Stimulated activated effector memory CD8-positive, alpha-beta T cell treated with anti-CD3 and anti-CD28 coated beads, Interleukin-12 subunit alpha, Interleukin-12 subunit beta, amount 100 ng/mL, for 72 hours (primary cell): ENCODE measurements at regions not wholly inside any gene's neighbourhood (a gene's known extent, or its start where the extent isn't known, plus 50 kb on each side); places are given as distances from the start of the nearest gene placed in this dataset.
"Not testable (repeated sequence)": the region's sequence is repeated elsewhere in the genome, so short reads cannot be mapped to it uniquely, and the experiment has no call there.

Experiments used
- ATAC-seq: fragments of 150-1000 bp; cut with Tn5 transposase; 2 replicates; pipeline ENCODE4 v1.10.0; 2021
- DNase-seq, 2 donors: peaks; one replicate each; pipeline ENCODE4 v3.0.0; 2021 to 2022; ENCODE audit warnings: low spot score in 2 of 2
- H3K27ac Mint-ChIP-seq: one replicate; pipeline ENCODE4 v1.8.0; 2022; ENCODE audit warnings: mild to moderate bottlenecking, mixed read lengths
- H3K36me3 Mint-ChIP-seq: one replicate; pipeline ENCODE4 v1.8.0; 2022; ENCODE audit warnings: mild to moderate bottlenecking, mixed read lengths
- H3K4me1 Mint-ChIP-seq: one replicate; pipeline ENCODE4 v1.8.0; 2022; ENCODE audit warnings: mixed read lengths
- H3K4me3 Mint-ChIP-seq: one replicate; pipeline ENCODE4 v1.8.0; 2022; ENCODE audit warnings: mild to moderate bottlenecking, mixed read lengths
- H3K9me3 Mint-ChIP-seq: one replicate; pipeline ENCODE4 v1.8.0; 2022; ENCODE audit warnings: mixed read lengths

- no peak overlapping the region for H3K4me3 Mint-ChIP-seq
- no peak for ATAC-seq
- no peak for DNase-seq
- no peaks in the 10 kb centered on the region for H3K36me3 Mint-ChIP-seq
- H3K9me3 Mint-ChIP-seq, result peaks cover 4% of the 10 kb centered on the region
- H3K27ac Mint-ChIP-seq, result no peak overlapping the region
- H3K4me1 Mint-ChIP-seq, result no peaks in the 10 kb centered on the region
These were observed 212.1 kb upstream of the ZNF521 start for GRCh38 chr18:25563816-25564683.

GRCh38 chr18:25563346-25563745, 211.4 kb upstream of the ZNF521 start:
- H3K27ac Mint-ChIP-seq, result no peak overlapping the region
- DNase-seq (no peak), ATAC-seq (no peak)
- H3K9me3 Mint-ChIP-seq, result peaks cover 4% of the 10 kb centered on the region
- no peaks in the 10 kb centered on the region for H3K36me3 Mint-ChIP-seq
- no peaks in the 10 kb centered on the region for H3K4me1 Mint-ChIP-seq
- H3K4me3 Mint-ChIP-seq, result no peak overlapping the region

- Mint-ChIP-seq H3K4me1 (no peaks in the 10 kb centered on the region), H3K9me3 (peaks cover 4% of the 10 kb centered on the region), H3K27ac (no peak overlapping the region), H3K4me3 (no peak overlapping the region), H3K36me3 (no peaks in the 10 kb centered on the region)
- ATAC-seq (no peak), DNase-seq (no peak)
These were observed 210.0 kb upstream of the ZNF521 start for GRCh38 chr18:25561918-25562317.

- Mint-ChIP-seq H3K4me3 (no peak overlapping the region), H3K27ac (no peak overlapping the region), H3K9me3 (peaks cover 2% of the 10 kb centered on the region), H3K4me1 (no peaks in the 10 kb centered on the region), H3K36me3 (no peaks in the 10 kb centered on the region)
- ATAC-seq (no peak), DNase-seq (no peak)
These were observed 208.4 kb upstream of the ZNF521 start for GRCh38 chr18:25560369-25560768.

- H3K4me3 Mint-ChIP-seq, result no peak overlapping the region
- DNase-seq, result no peak
- no peak for ATAC-seq
- H3K36me3 Mint-ChIP-seq, result no peaks in the 10 kb centered on the region
- H3K9me3 Mint-ChIP-seq, result peaks cover under 1% of the 10 kb centered on the region
- no peaks in the 10 kb centered on the region for H3K4me1 Mint-ChIP-seq
- H3K27ac Mint-ChIP-seq, result no peak overlapping the region
These were observed 205.0 kb upstream of the ZNF521 start for GRCh38 chr18:25557011-25557410.

- DNase-seq (no peak), ATAC-seq (no peak)
- H3K4me1 Mint-ChIP-seq, result no peaks in the 10 kb centered on the region
- H3K4me3 Mint-ChIP-seq, result no peak overlapping the region
- H3K36me3 Mint-ChIP-seq, result no peaks in the 10 kb centered on the region
- H3K9me3 Mint-ChIP-seq, result peaks cover 2% of the 10 kb centered on the region
- no peak overlapping the region for H3K27ac Mint-ChIP-seq
These were observed 201.8 kb upstream of the ZNF521 start for GRCh38 chr18:25553631-25554263.

GRCh38 chr18:25544546-25545287, 192.8 kb upstream of the ZNF521 start:
- Mint-ChIP-seq H3K4me3 (no peak overlapping the region), H3K36me3 (no peaks in the 10 kb centered on the region), H3K4me1 (no peaks in the 10 kb centered on the region), H3K27ac (no peak overlapping the region), H3K9me3 (peaks cover 3% of the 10 kb centered on the region)
- no peak for DNase-seq
- ATAC-seq, result no peak

GRCh38 chr18:25538175-25538922, 186.4 kb upstream of the ZNF521 start:
- no peaks in the 10 kb centered on the region for H3K4me1 Mint-ChIP-seq
- no peaks in the 10 kb centered on the region for H3K9me3 Mint-ChIP-seq
- no peaks in the 10 kb centered on the region for H3K36me3 Mint-ChIP-seq
- DNase-seq, result no peak
- no peak overlapping the region for H3K27ac Mint-ChIP-seq
- H3K4me3 Mint-ChIP-seq, result no peak overlapping the region
- ATAC-seq, result peak; percentile 37

- Mint-ChIP-seq H3K4me3 (no peak overlapping the region), H3K9me3 (peaks cover 4% of the 10 kb centered on the region), H3K36me3 (no peaks in the 10 kb centered on the region), H3K27ac (no peak overlapping the region), H3K4me1 (no peaks in the 10 kb centered on the region)
- no peak for DNase-seq
- ATAC-seq, result no peak
These were observed 183.5 kb upstream of the ZNF521 start for GRCh38 chr18:25535495-25535894.

- DNase-seq (no peak), ATAC-seq (no peak)
- H3K4me3 Mint-ChIP-seq, result no peak overlapping the region
These were observed 182.4 kb upstream of the ZNF521 start for GRCh38 chr18:25534401-25534800.

GRCh38 chr18:25533218-25533617, 181.3 kb upstream of the ZNF521 start:
- DNase-seq, result no peak
- no peak overlapping the region for H3K27ac Mint-ChIP-seq
- H3K4me3 Mint-ChIP-seq, result no peak overlapping the region
- H3K36me3 Mint-ChIP-seq, result no peaks in the 10 kb centered on the region
- H3K9me3 Mint-ChIP-seq, result peaks cover 4% of the 10 kb centered on the region
- H3K4me1 Mint-ChIP-seq, result no peaks in the 10 kb centered on the region
- ATAC-seq, result no peak

More at GRCh38 chr18:25534401-25534800, 182.4 kb upstream of the ZNF521 start:
- H3K4me1 Mint-ChIP-seq, result no peaks in the 10 kb centered on the region
- no peaks in the 10 kb centered on the region for H3K36me3 Mint-ChIP-seq
- peaks cover 4% of the 10 kb centered on the region for H3K9me3 Mint-ChIP-seq
- no peak overlapping the region for H3K27ac Mint-ChIP-seq

- H3K4me1 Mint-ChIP-seq, result no peaks in the 10 kb centered on the region
- H3K36me3 Mint-ChIP-seq, result no peaks in the 10 kb centered on the region
- DNase-seq, result no peak
- peaks cover 4% of the 10 kb centered on the region for H3K9me3 Mint-ChIP-seq
- H3K27ac Mint-ChIP-seq, result no peak overlapping the region
- H3K4me3 Mint-ChIP-seq, result no peak overlapping the region
- ATAC-seq, result no peak
These were observed 179.2 kb upstream of the ZNF521 start for GRCh38 chr18:25531207-25531606.

- ATAC-seq, H3K4me3 Mint-ChIP-seq, H3K27ac Mint-ChIP-seq, H3K9me3 Mint-ChIP-seq, H3K36me3 Mint-ChIP-seq, H3K4me1 Mint-ChIP-seq, DNase-seq: not testable (repeated sequence)
These were observed 173.8 kb upstream of the ZNF521 start for GRCh38 chr18:25525789-25526188.

GRCh38 chr18:25518716-25519053, 166.7 kb upstream of the ZNF521 start:
- Mint-ChIP-seq H3K4me1 (no peaks in the 10 kb centered on the region), H3K9me3 (peaks cover 1% of the 10 kb centered on the region), H3K4me3 (no peak overlapping the region), H3K36me3 (no peaks in the 10 kb centered on the region), H3K27ac (no peak overlapping the region)
- no peak for DNase-seq
- ATAC-seq, result no peak
